D721Med (cell line): ENCODE measurements at regions not wholly inside any gene's neighbourhood (a gene's known extent, or its start where the extent isn't known, plus 50 kb on each side); places are given as distances from the start of the nearest gene placed in this dataset.
"Not testable (repeated sequence)": the region's sequence is repeated elsewhere in the genome, so short reads cannot be mapped to it uniquely, and the experiment has no call there.

Experiments used
- DNase-seq: peaks from one replicate; pipeline ENCODE4 v3.0.0; 2011; ENCODE audit warnings: low spot score; ENCODE audit not compliant: insufficient read length
- FAIRE-seq: peaks from 2 replicates; lab custom pipeline; 2011; peaks lifted over from hg19 to GRCh38; lab: Jason Lieb, UNC
- TF ChIP-seq, protein P1 (sequence below): IDR thresholded peaks from 2 replicates; pipeline ENCODE4 v1.5.1; 2012; ENCODE audit warnings: mild to moderate bottlenecking, control low read depth; ENCODE audit not compliant: insufficient read depth; ENCODE audit errors: missing control alignments

DNA sequence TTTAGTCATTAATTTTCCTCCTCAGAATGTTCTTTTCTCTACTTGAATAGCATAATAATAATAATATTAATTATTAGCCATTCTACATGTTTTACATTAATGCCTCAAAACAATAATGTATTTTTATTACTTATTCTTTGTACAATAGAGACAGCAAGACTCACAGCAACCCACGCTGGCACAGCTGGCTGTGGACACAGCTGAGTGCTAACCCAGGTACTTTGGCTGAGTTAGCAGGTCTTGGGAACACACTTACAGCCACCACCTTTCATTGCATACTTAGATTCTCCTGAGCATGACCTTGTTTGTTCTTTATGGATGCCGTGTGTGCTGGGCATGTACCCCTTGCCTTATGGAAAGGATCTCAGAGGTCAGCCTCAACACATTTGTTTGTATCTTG lies 260.2 kb upstream of the ST6GAL2 start:
- TF ChIP-seq, protein P1, sequence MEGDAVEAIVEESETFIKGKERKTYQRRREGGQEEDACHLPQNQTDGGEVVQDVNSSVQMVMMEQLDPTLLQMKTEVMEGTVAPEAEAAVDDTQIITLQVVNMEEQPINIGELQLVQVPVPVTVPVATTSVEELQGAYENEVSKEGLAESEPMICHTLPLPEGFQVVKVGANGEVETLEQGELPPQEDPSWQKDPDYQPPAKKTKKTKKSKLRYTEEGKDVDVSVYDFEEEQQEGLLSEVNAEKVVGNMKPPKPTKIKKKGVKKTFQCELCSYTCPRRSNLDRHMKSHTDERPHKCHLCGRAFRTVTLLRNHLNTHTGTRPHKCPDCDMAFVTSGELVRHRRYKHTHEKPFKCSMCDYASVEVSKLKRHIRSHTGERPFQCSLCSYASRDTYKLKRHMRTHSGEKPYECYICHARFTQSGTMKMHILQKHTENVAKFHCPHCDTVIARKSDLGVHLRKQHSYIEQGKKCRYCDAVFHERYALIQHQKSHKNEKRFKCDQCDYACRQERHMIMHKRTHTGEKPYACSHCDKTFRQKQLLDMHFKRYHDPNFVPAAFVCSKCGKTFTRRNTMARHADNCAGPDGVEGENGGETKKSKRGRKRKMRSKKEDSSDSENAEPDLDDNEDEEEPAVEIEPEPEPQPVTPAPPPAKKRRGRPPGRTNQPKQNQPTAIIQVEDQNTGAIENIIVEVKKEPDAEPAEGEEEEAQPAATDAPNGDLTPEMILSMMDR, result no peak
- DNase-seq, result no peak
- no peak for FAIRE-seq

DNA sequence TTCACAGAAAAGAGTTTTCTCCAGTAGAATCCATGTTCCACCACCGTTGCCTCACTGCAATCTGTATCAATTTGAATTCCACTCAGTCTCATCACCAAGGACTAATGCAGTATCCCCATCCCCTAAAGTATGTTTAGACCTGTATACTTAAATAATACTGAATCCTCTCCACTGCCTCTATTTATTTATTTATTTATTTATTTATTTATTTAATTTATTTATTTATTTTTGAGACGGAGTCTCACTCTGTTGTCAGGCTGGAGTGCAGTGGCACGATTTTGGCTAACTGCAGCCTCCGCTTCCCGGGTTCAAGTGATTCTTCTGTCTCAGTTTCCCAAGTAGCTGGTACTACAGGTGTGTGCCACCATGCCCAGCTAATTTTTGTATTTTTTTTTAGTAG lies 260.7 kb upstream of the ST6GAL2 start:
- not testable (repeated sequence) for FAIRE-seq, DNase-seq

DNA sequence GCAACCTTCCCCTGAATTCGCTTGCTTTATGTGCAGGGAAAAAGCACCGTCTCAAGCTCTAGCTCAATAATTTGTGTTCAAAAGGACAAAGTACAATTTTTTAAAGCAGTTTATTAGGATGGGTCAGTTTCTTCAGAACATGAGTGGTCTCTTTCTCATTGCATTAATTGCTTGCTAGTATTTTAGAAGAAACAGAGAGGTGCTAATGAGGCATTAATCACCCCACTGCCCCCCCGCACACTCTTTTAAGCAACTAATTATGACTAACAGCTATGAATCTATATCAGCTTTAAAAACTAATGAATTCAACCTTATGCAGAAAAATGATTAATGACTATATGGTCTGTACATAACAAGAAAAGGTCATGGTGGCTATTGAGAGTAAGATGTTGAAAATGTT lies 262.1 kb upstream of the ST6GAL2 start:
- FAIRE-seq (no peak), DNase-seq (no peak)
- TF ChIP-seq, protein P1, result no peak

DNA sequence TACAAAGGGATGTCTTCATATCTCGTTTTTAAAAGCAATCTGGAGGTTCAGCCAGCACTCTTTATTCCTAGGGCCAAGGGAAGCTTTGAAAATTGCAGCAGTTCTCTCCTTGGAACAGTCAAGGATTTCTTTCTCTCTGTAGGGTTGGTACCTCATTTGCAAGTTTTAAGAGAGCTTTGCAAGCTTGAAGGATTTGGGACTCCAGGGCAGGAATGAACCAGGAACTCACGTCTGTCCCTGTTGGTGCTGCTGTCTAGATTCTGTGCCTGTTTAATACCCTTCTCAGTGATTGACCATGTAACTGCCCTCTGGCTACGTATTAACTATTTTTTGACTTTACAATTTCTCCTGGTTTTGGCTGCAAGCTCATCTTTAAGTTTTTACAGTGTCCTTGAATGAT lies 262.5 kb upstream of the ST6GAL2 start:
- FAIRE-seq (no peak), DNase-seq (no peak)

DNA sequence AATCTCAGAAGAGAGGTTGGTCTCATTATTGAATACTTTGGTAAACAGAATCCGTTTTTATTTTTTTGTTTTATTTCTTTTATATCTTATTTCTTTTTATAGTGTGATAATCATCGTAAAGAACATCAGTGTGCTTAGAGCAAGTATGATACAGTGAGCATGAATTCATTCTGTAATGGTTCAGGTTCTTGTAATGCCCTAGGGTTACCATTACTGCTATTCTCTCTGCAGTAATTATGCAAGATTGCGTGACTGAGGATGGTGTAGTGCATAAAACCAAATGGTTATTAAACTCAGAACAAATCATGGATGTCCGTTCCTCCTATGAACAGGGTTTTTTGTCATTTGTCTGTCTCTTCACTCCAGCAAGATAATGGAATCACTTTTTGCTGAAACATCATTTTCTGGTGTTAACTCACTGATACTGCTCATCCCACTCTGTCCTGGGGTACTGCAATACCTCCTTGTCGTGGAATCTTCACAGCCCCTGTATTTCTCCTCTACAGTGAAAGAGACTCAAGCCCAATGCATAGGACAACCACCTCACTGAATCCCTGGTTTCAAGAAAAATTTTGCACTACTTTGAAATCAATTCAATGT lies 274.8 kb upstream of the ST6GAL2 start:
- TF ChIP-seq, protein P1, result no peak
- FAIRE-seq, result no peak

More for the DNA sequence above, 262.5 kb upstream of the ST6GAL2 start:
- TF ChIP-seq, protein P1, result no peak

DNA sequence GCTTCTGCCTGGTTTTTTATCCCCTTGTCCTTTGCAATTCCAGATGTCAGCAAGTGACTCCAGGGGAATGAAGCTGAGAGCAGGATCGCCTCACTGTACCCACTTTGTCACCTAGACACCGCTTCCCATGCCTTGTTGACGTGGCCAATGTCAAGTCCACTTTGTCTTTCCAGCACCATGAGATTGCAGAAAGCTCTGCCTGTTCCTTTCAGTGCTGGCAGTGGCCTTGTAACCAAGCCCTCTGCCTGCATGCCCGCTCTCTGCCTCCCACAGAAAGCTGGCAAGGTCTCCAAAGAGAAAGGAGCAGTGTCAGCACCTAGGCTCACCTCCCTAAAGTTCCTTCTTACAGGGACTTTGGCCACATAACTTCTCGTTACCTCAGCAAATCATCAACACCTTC lies 282.2 kb upstream of the ST6GAL2 start:
- TF ChIP-seq, protein P1, result no peak
- DNase-seq (no peak), FAIRE-seq (no peak)

More for the DNA sequence above, 274.8 kb upstream of the ST6GAL2 start:
- DNase-seq, result no peak

DNA sequence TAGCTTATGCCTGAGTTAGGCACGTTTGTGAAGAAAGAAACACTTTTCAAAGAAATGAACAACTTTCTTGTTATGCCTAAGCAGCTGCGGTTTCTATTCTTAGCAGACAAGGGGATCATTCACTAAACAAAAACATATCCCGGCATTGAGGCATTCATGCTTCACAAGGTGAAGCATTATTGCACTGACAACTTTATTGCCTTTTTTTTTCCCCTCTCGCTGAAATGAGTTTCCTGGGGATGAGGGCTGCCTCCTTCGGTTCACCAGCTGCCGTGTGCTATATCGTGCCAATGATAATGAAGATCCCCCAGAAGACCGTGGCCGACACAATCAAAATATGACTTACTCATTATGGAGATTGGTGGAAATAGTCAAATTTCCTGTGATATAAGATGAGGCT lies 288.2 kb upstream of the ST6GAL2 start:
- DNase-seq, result no peak
- FAIRE-seq, result no peak
- TF ChIP-seq, protein P1, result no peak
